Tibial nerve (tissue), 3 donors: ENCODE measurements at regions not wholly inside any gene's neighbourhood (a gene's known extent, or its start where the extent isn't known, plus 50 kb on each side); places are given as distances from the start of the nearest gene placed in this dataset.

Experiments
- CTCF ChIP-seq, 5 experiments: fragments of 200-600 bp in 3 of 5; fragments of 450-650 bp in 2 of 5; sonication (generic) in 3 of 5; IDR thresholded peaks; one replicate each; pipeline ENCODE4 v1.5.1; 2016 to 2019; ENCODE audit warnings: antibody characterized with exemption in 5 of 5, mild to moderate bottlenecking in 3 of 5, moderate library complexity in 2 of 5
- POLR2A ChIP-seq, 2 donors: fragments of 450-650 bp; IDR thresholded peaks; one replicate each; pipeline ENCODE4 v1.6.1; 2017; ENCODE audit warnings: antibody characterized with exemption in 2 of 2, mild to moderate bottlenecking in 2 of 2, moderate library complexity in 2 of 2

DNA sequence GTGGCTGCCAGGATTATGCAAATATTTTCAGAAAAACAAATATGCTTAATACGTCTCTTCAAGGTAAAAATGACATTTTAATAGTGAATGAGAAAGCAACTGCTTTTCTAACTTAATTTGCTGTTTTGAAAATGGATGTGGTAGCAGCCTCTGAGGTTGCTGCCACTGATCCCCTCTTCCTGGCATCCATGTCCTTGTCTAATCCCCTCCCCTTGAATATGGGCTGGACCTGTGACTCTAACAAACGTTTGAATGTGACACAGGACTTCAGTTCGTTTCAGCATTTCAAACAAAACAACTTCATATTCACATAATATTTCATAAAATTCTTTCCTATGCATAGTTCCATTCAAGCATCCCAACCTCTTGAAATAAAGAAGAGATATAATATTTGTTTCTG, 64.2 kb upstream of the SLC38A2 start:
- TF ChIP-seq CTCF (IDR thresholded peaks at IDR 0.05) = no peak
- TF ChIP-seq POLR2A (IDR thresholded peaks at IDR 0.05) = no peak
